HG02642 (cell line): ENCODE measurements at regions not wholly inside any gene's neighbourhood (a gene's known extent, or its start where the extent isn't known, plus 50 kb on each side); places are given as distances from the start of the nearest gene placed in this dataset.

Source experiments
- ATAC-seq: cut with Tn5 transposase; IDR thresholded peaks from one replicate; pipeline ENCODE4 v1.9.1; 2021; ENCODE audit warnings: mild to moderate bottlenecking; ENCODE audit not compliant: unreplicated experiment, poor library complexity

- ATAC-seq: no peak
These were observed 192.5 kb upstream of the ZNF462 start for GRCh38 chr9:106670418-106670817.

GRCh38 chr9:106675780-106676179, 187.2 kb upstream of the ZNF462 start:
- ATAC-seq: no peak

DNA sequence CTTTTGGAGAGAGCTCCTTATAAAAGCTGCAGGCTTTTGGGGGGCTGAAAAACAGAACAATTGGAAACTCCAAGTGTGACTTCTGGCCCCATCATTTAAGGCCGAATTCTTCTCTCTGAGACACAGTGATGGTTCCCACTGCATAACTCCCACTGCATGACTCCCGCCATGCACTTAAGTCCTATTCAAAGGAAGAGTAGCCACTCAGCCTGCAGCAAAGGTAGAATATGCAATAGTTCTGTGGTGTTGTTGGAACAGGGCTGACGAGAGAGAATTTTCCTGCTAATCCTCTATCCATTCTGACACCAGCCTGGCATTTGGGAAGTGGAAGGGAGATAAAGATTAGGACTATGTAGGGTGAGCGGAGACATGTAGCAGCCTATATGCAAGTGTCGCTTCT, 185.6 kb upstream of the ZNF462 start:
- ATAC-seq: no peak

DNA sequence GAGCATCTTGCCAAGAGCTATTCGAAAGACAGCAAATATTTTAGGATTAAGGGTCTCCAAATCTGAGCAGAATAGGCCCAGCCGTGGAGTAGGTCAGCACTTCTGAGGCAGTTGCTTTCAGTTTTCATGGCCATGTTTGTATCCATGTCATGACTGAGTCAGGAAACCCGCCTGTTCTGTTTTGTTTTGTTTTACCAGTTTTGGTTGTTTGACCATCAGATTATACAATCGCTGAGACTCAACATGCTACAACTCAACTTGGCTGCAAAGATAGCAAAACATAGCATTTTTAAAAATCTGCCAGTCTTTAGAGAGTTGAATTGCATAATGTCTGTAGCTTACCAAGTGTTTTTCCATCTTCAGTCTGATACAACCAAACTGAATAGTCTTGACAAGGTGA, 185.1 kb upstream of the ZNF462 start:
- no peak for ATAC-seq

- no peak for ATAC-seq
These were observed 184.7 kb upstream of the ZNF462 start for GRCh38 chr9:106678273-106678672.

DNA sequence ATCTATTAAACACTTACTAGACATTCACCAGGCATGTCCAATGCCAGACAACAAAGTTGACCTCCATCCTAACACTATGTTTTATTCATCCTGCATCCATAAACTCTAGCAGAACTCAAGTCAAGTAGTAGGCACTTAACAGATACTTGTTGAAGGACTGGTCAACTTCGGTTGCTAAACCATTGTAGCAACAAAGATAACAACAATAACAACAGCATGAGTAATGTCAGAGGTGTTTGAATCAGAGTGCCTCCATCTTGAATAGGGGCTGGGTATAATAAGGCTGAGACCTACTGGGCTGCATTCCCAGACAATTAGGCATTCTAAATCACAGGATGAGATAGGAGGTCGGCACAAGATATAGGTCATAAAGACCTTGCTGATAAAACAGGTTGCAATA, 180.5 kb upstream of the ZNF462 start:
- no peak for ATAC-seq

- no peak for ATAC-seq
These were observed 179.5 kb upstream of the ZNF462 start for GRCh38 chr9:106683454-106683853.

- no peak for ATAC-seq
These were observed 177.8 kb upstream of the ZNF462 start for GRCh38 chr9:106684940-106685695.

GRCh38 chr9:106689089-106689488, 173.9 kb upstream of the ZNF462 start:
- ATAC-seq: no peak

DNA sequence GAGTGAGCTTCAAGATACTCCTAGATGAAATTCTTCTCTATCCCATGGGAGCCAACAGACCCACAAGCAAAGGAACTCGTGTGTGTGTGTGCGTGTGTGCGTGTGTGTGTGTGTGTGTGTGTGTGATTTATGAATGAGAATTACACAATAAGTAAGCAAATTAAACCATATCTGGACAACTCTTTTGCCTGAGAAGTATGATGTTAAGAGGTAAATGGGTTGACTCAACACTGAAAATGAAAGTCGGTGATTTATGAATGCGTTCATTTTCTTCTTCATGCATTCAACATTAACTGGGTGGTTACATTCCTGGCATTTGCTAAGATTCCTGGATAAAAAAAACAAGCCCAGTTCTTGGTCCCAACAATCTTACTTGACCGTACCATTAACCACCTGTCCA, 171.3 kb upstream of the ZNF462 start:
- ATAC-seq: no peak

- no peak for ATAC-seq
These were observed 169.4 kb upstream of the ZNF462 start for GRCh38 chr9:106693558-106693957.

- ATAC-seq: no peak
These were observed 166.2 kb upstream of the ZNF462 start for GRCh38 chr9:106696804-106697203.

- no peak for ATAC-seq
These were observed 165.6 kb upstream of the ZNF462 start for GRCh38 chr9:106697390-106697749.

DNA sequence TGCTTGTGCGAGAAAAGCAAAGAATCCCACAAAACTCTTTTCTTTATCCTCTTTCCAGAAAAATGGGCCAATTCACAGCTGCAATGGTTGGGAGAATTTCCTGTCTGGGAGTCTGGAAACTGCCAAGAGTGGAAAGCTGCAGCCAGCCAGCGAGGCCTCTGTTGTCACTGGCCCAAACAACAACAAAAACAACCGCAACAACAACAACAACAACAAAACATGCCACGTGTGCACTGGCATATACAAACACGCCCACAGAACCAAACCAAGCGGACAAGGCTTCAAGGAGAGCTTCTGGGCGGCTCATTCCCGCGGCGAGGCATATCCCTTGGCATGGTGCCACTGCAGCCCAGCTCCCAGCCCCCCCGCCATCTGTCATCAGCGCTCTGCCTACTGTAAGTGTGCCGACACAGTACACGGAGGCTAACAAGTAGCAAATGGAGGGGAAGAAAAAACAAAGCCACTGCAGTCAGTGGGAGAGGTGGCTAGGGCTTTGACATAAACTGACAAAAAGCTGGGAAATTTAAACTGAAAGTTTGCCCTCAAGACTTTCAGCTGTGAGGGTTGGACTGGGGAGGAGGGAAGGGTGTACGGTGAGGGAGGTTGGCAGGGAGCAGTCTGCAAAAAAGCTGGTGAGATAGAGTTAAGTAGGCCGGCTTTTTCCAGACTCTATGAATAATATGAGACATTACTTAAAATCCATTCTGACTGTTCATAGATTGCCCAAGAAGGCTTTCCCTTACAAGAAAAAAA, 165.0 kb upstream of the ZNF462 start:
- ATAC-seq: no peak

- ATAC-seq: no peak
These were observed 162.3 kb upstream of the ZNF462 start for GRCh38 chr9:106700676-106701075.

DNA sequence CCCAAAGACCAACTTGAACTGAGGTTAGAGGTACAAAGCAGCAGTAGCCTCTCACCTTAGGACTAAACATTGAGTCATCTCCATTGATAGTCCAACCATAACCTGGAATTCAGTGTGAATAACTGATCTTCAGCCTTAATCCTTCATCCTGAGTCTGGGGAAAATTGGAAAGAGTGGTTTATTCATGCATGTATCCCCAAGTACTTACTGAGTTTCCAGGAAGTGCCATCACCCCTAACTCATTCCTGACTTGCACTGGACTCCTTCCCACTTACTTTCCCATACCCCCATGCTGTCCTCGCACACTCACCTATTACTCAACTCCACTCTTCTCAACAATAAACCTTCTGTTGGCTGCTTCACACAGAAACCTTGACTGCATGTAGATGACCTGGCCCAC, 161.4 kb upstream of the ZNF462 start:
- no peak for ATAC-seq

GRCh38 chr9:106704056-106704615, 158.8 kb upstream of the ZNF462 start:
- ATAC-seq: no peak

DNA sequence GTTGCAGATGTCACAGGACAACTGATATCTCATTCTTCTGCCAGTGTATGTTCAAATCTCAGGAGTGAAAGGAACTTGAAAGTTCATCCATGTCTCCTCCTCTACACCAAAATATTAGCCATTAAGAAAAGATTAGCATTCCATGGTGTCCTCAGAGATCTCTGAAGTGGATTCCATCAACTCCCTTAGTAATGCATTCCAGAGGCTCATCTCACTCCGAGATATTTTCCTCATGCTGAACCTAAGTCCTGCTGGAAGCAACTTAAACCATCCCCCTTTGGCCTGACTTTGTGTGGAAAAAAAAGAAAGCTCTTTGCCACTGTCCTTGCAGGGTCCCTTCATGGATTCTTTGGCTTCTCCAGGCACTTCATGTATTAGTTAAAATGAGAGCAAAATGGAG, 155.7 kb upstream of the ZNF462 start:
- no peak for ATAC-seq

DNA sequence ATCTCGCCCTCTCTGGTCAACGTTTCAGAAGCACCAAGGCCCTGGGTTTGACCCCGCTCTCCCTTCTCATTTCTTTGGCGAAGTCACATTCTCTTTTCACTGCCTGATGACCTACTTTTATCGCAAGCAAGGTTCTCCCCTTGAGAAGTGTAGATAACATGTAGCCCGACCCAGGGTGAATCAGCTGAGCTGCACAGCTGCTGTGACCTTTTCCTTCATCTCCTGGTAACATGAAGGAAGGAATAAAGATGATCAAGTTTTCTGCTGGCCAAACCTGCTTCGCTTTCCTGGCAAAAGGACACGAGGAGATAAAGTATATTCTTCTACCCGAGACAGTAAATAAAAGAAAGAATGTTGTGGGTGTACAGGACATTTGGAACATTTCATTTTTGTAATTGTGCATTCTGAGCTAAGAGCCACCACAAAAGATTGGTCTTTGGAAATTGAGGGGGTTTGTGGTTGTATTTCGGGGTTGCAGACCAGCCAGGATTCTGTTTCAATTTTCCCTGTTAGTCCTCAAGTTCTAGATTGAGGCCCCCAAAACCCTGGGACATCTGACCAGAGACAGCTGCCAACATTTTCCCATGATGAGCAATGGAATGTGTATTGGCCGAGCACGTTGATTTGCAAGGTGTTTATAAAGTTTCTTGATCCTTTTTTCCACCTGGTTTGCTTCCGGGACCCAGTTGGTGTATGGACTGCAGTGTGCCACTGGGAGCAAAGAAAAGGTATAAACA, 155.1 kb upstream of the ZNF462 start:
- no peak for ATAC-seq

GRCh38 chr9:106708475-106709146, 154.4 kb upstream of the ZNF462 start:
- no peak for ATAC-seq
